Stimulated activated CD4-positive, alpha-beta T cell treated with anti-CD3 and anti-CD28 coated beads, TNF-alpha, amount 100 ng/mL, for 24 hours (primary cell): ENCODE measurements at regions not wholly inside any gene's neighbourhood (a gene's known extent, or its start where the extent isn't known, plus 50 kb on each side); places are given as distances from the start of the nearest gene placed in this dataset.
"Not testable (repeated sequence)": the region's sequence is repeated elsewhere in the genome, so short reads cannot be mapped to it uniquely, and the experiment has no call there.

ENCODE experiments used
- DNase-seq, 3 experiments: peaks; one replicate each; pipeline ENCODE4 v3.0.0-alpha.2; 2020; ENCODE audit warnings: low read depth in 3 of 3

DNA sequence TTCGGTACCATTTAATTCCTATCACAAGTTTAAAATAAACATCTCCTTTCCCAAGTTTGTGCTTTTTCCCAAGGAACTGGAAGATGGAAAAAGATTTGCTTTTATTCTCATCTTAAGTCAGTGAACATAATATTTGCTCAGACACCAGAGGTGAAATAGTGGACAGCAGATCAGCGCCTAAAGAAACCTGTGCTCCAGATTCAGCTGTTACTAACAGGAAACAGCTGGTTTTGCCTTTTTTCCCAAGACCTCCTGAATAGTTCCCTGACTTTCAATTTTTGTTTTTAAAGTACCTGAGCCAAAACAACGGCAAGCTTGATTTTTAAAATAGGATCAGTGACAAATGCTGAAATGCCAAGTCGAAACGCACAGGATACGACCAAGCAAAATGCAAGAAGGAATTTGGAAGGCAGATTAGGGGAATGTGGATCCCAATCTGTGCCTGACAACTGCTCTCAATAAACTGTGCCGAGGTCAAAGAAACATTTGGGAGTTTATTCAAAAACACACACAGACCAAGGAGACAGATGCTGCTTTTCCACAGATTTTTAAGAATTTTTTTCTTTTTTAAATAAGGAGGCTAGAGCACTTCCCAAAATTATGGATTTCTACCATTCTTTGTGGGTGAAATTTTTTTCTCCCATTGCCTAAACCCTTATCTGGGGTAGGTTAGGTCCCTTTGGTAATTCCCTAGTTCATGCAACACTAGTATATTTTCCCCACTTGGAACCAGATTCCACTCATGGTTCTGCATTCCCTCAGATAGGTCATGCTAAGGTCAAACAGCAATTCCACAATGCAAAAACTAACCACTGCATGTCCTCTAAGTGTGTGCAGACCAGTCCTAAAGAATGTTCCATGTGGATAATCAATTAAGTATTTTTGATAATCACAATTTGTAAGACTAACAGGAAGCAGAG, 121.5 kb upstream of the PDE1A start:
- DNase-seq = no peak

DNA sequence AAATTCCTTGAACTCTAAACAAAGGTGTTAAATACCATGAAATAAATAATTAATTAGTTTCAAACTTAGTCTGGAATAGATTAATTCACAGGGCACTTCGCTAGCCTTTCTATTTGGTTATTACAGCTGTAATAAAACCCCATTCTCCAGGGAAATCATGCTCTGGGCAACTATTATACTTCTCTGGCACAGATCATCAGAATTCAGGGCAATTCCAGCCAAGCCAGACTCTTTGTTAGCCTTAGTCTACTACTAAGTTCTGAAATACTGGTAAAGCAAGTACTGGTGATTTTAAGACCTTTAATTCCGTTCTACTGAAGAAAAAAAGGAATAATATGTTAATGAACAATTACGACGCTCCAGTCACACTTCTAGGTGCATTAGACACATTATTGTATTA, 123.4 kb upstream of the PDE1A start:
- DNase-seq = no peak

- DNase-seq = not testable (repeated sequence)
Observed at GRCh38 chr2:182552232-182552631, 125.4 kb upstream of the PDE1A start.

- DNase-seq = not testable (repeated sequence)
Observed at GRCh38 chr2:182552785-182553184, 125.9 kb upstream of the PDE1A start.

DNA sequence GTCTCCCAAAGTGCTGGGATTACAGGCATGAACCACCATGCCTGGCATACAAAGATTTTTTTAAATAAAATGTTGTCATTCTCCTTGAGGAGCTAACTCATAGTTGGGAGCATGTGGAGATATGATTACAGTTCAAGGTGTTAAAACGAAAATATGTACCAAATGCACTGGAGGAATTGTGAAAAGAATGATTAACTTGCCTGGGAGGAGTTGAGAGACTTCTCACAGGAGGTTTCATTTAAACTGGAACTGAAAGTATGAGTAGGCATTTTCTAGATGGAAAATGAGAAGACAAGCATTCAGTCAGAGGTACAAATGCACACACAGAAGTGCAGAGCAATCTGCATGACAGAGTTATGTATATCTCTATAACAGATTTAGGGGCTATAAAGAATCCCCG, 126.6 kb upstream of the PDE1A start:
- DNase-seq = no peak

DNA sequence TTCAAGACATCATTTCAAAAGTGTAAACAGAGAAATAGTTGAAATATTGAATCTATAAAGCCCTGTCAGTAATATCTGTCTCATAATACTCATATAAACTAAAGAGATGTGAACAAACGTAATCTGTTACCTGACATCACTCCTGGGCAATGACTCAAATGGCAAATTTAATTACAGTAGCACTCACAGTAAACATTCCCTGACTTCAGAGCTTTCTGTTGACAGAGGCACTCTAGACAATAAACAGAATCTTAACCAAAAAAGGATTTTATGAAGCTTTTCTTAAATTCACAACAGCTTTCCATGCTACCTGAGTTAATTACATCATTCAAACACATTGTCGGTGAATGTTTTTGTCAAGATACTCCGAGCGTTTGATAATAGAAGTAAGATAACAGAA, 128.1 kb upstream of the PDE1A start:
- DNase-seq = no peak

DNA sequence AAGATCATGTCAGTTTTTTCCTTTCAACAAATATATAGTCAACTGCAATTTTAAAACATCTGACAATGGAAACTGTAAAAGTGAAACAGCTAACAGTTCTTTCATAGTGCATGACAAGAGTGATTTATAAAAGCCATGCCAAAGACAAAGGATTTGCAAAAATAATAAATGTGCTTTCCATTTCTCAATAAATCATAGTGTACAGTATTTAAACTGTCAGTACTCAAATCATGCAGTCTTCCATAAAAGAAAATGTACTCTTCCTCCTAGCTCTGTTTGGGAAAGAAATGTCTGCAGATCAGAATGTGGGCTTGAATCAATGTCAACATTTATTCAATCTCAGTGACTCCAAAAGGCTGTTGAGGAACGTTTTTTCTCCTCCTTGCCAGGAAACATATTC, 131.7 kb upstream of the PDE1A start:
- no peak for DNase-seq

GRCh38 chr2:182559623-182560022, 132.8 kb upstream of the PDE1A start:
- DNase-seq = no peak

- no peak for DNase-seq
Observed at GRCh38 chr2:182565911-182566567, 139.2 kb upstream of the PDE1A start.

DNA sequence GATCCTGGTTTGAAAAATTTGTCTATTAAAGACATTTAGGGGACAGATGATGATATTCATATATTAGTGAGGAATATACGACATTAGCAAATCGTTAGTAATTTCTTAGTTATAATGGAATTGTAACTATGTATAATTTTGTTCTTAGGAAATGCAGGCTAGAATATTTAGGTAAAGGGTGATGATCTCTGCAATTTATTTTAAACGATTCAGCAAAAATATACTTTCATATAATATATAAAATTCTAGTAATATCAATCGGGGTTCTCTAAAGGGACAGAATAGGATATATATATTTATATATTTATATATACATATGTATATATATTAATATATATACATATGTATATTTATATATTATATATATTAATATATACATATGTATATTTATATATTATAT, 142.5 kb upstream of the DNAJC10 start:
- no peak for DNase-seq

DNA sequence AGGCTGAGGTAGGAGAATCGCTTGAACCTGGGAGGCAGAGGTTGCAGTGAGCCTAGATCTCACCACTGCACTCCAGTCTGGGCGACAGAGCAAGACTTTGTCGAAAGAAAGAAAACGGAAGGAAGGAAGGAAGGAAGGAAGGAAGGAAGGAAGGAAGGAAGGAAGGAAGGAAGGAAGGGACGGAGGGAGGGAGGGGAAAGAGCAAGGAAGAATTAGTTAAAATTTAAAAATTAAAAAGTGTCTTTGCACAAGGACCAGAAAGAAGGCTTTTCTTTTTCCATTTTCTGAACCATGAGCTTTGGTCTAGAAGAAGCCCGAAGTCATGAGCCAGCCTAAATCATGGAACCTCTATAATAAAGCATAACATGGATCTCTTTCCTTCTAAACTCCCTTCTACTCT, 138.2 kb upstream of the DNAJC10 start:
- DNase-seq = no peak

DNA sequence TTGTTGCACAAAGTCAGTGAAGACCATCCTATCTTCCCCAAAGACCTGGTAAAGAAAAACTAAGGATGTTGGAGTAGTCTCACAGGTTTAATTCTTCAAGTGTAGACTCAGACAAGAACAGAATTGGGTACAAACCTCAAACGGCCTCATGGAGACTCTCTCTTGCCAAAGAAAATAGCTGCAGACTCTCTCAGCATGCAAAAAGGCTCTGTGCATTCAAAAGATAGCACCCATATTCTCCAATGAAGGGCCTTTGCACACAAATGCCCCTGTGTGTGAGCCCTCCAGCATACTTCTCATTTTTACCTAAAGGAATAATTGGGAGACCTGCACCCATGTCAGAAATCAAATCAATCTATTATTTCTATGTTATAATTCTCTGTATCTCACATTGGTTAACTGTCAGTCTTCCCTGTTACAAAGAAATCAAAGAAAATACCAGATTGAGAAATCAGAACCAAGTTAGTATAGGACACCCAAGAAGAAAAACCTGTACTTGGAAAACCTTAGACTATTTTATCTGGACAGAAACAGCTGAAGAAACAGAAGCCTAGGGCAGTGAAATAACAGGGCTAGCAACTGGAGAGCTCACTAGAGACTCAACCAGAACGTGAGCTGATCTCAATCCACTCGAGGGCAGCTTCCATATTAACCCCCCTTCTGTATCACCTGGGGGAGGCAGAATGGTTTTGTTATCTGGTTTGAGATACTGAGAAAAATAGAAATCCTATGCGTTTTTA, 134.7 kb upstream of the DNAJC10 start:
- no peak for DNase-seq

DNA sequence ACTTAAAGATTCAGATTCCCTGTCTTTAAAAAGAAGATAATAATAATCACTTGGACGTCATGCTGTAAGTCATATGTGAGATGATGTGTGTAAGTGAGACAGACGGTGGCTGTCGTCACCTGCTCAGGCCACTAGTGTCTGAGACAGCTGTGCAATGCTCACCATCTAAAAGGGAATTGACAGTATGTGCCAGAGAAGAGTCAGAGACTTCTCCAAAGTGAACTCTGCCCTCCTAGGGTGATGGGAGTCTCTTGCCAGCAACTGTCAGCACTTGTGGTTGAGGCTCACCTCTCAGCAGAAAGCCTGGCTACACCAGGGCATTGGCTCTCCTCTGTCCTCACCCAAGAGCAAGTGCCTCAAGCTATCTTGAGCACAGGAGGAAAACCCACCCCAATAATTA, 131.6 kb upstream of the DNAJC10 start:
- no peak for DNase-seq

GRCh38 chr2:182585001-182585400, 131.1 kb upstream of the DNAJC10 start:
- no peak for DNase-seq

DNA sequence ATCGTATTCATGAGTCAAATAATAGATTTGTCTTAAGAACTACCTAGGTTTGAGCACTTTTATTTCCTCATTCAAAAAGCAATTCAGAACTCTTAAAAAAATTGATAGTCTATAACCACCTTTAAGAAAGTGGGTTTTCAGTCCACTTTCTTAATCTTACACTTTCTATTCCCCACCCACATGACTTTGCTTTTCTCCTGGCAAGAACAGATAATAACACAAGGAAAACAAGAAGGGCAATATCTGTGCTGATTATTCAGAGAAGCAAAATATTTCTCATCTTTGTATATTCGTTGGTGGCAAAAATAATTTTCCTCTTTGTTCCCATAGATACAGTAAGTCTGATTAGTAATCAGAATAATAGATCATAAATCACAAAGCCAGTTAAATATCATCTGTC, 130.6 kb upstream of the DNAJC10 start:
- DNase-seq = no peak

DNA sequence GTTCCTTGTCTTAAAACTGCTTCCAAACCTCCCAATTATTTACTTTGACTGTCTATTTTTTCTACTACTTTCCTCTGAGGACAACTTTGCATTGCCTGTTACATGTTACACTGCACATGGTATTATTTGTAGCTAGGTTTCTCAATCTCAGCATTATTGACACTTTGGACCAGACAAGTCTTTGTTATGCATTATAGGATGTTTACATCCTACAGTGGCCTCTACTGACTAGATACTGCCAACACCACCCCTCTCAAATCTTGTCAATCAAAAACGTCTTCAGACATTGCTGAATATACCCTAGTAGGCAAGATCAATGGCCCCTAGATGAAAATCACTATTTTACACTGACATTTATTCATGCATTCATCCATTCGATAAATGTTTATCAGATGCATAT, 129.6 kb upstream of the DNAJC10 start:
- DNase-seq = no peak

DNA sequence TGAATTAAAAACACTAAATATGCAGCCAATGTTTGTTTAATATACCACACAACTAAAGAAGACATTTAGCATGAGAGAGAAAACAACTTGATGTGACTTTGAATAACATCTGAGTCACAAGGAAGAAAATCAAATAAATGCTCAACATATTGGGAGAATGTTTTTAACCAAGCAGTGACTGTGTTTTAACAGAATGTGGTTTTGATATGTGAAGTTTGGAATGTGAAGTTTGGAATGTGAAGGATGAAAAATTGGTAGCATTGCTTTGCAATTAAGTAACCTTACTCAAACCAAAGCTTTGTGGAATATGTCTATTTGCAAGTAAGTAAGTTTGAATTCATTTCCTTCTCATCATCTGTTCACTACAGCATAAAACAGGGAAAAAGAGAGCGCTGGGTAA, 128.2 kb upstream of the DNAJC10 start:
- DNase-seq = no peak

- DNase-seq = no peak
Observed at GRCh38 chr2:182589121-182589520, 126.9 kb upstream of the DNAJC10 start.

DNA sequence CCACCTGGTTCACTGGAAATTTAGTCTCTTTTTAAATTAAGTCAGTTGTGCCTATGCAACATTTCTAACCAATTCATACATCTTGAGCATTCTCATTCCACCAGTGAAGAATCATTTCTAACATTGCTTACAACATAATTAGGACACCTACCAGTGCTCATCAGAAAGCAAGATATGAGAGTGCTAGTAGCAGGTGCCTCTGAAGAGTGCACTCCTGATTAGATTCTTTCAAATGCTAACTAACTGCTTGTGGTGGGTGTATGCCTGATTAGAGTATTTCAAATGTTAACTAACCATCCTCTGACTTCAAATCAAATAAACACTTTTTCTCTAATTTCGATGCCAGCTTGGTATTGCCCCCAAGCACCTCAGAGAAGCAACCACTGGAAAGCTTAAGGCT, 124.3 kb upstream of the DNAJC10 start:
- DNase-seq = no peak

DNA sequence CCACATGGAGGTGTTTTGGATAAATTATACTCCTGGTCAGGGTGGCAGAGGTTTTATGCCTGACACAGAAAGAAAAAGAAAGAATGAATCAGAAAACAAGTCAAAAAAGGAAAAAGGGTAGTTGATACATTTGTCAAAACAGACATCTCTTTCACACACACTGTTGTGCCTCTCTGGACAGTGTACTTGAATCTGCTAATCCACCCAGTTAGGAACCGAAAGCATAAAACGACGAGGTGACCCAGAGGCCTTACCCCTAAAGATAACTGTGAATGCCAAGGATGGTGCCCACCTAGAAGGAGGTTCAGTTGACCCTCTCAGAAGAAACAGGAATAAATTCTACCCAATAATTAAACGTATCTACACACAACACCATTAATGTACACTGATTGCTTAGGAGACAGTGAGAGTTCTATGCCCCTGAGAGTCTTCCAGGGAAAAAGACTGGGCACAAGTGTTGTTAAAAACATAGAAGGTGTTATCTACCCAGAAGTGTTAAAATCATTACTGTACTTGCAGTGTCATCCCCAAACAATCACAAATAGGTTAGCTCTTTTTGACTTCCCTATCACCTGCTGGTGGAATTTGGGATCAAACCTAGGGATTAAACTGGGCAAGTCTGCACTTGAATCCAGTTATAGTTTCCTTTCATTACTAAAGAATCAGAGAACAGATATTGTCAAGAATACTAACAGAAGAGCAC, 123.2 kb upstream of the DNAJC10 start:
- DNase-seq = no peak

DNA sequence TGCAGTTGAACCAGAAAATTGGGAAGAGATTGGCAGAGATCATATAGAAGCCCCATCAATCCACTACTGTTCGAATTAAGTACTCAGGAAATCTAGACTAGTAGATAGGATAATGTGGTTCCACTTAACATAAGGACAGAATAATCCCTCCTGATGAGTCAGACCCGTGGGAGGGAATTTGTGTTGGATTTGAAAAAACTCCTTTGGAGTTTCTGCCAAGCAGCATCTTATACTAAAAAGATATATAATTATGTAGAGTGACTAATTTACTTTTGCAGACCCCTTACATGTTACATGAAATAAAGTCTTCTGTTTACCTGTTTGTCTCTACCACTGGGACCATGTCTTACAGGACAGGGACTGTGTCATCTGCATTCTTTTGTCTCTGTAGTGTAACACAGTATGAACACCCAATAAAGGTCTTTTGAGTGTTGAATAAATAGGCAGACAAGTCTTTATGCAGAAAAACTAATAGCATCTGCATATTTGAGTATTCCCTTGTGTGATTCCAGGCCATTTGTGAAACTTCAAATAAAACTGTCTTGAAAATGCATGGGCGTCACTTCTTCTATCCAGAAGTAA, 122.6 kb upstream of the DNAJC10 start:
- DNase-seq = no peak

DNA sequence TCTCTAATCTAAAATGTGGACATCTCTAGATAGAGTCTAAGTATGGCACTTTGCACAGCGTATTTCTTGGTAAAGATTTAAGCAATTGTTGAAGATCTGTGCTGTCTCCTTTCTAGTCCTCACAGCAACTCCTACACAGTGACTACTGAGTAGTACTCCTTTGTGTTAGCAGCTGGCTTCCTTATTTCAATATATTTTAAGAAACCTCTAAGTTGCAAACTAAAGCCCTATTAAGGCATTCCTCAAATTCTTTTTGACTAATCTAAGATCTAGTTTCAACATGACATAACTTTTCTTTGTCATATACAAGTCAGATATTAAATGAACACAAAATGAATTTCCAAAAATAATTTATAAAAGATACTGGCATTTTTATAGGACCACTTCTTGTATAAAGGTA, 121.8 kb upstream of the DNAJC10 start:
- DNase-seq = no peak
